Activated CD8-positive, alpha-beta T cell treated with anti-CD3 and anti-CD28 coated beads for 36 hours (primary cell): ENCODE measurements at regions not wholly inside any gene's neighbourhood (a gene's known extent, or its start where the extent isn't known, plus 50 kb on each side); places are given as distances from the start of the nearest gene placed in this dataset.

Source experiments
- ATAC-seq: fragments of 200-7000 bp; cut with Tn5 transposase; one replicate; pipeline ENCODE4 v1.10.0; 2021; ENCODE audit warnings: mild to moderate bottlenecking, moderate library complexity
- CTCF ChIA-PET: fragments of 350-600 bp; sonication (Branson Sonifier 250); formaldehyde crosslinking; loops from one replicate; lab custom pipeline; 2021; ENCODE audit warnings: antibody characterized with exemption; lab: Charles Lee
- POLR2A ChIA-PET: fragments of 350-600 bp; sonication (Branson Sonifier 250); formaldehyde crosslinking; loops from one replicate; lab custom pipeline; 2021; ENCODE audit warnings: antibody characterized with exemption; lab: Charles Lee
- DNase-seq: peaks from one replicate; pipeline ENCODE4 v3.0.0-alpha.2; 2020
- H3K27ac Mint-ChIP-seq: one replicate; pipeline ENCODE4 v1.8.0; 2021; ENCODE audit warnings: mild to moderate bottlenecking, mixed read lengths
- H3K27me3 Mint-ChIP-seq: one replicate; pipeline ENCODE4 v1.8.0; 2021; ENCODE audit warnings: mixed read lengths
- H3K36me3 Mint-ChIP-seq: one replicate; pipeline ENCODE4 v1.8.0; 2021; ENCODE audit warnings: low read depth, mixed read lengths
- H3K4me1 Mint-ChIP-seq: one replicate; pipeline ENCODE4 v1.8.0; 2021; ENCODE audit warnings: low read depth, mixed read lengths
- H3K4me3 Mint-ChIP-seq: one replicate; pipeline ENCODE4 v1.8.0; 2021; ENCODE audit warnings: mild to moderate bottlenecking, moderate library complexity, mixed read lengths
- H3K9me3 Mint-ChIP-seq: one replicate; pipeline ENCODE4 v1.8.0; 2021; ENCODE audit warnings: mixed read lengths
- CTCF ChIP-seq: fragments of 200-600 bp; IDR thresholded peaks from one replicate; pipeline ENCODE4 v1.8.0; 2022; ENCODE audit warnings: antibody characterized with exemption, mild to moderate bottlenecking
- intact Hi-C: fragments of 100-400 bp; cut with micrococcal nuclease; formaldehyde crosslinking; loops from one replicate; pipeline ENCODE4 v1.10.0; 2022

- ATAC-seq = no peak
- Mint-ChIP-seq H3K27ac (no peak overlapping the region), H3K27me3 (no peaks in the 10 kb centered on the region), H3K9me3 (peaks cover 8% of the 10 kb centered on the region), H3K4me1 (no peaks in the 10 kb centered on the region), H3K36me3 (no peaks in the 10 kb centered on the region), H3K4me3 (no peak overlapping the region)
- intact Hi-C loops = no loop called here
- CTCF ChIA-PET = no interaction called here
- TF ChIP-seq CTCF = no peak
- DNase-seq = no peak
- POLR2A ChIA-PET = no interaction called here
Observed at GRCh38 chr4:23560748-23561147, 329.1 kb downstream of the PPARGC1A start.

GRCh38 chr4:23558101-23558500 is 331.7 kb downstream of the PPARGC1A start:
- ChIA-PET CTCF (no interaction called here), POLR2A (no interaction called here)
- Mint-ChIP-seq H3K27me3 (no peaks in the 10 kb centered on the region), H3K4me1 (no peaks in the 10 kb centered on the region), H3K36me3 (no peaks in the 10 kb centered on the region), H3K27ac (no peak overlapping the region), H3K4me3 (no peak overlapping the region), H3K9me3 (peaks cover 12% of the 10 kb centered on the region)
- TF ChIP-seq CTCF = no peak
- no peak for DNase-seq
- intact Hi-C loops = no loop called here
- ATAC-seq = no peak

GRCh38 chr4:23547601-23548000 is 342.2 kb downstream of the PPARGC1A start:
- H3K4me1 Mint-ChIP-seq = no peaks in the 10 kb centered on the region
- no peak for TF ChIP-seq CTCF
- POLR2A ChIA-PET = no interaction called here
- no peak for ATAC-seq
- intact Hi-C loops = no loop called here
- no peaks in the 10 kb centered on the region for H3K27me3 Mint-ChIP-seq
- H3K36me3 Mint-ChIP-seq = no peaks in the 10 kb centered on the region
- DNase-seq = no peak
- CTCF ChIA-PET = no interaction called here
- no peak overlapping the region for H3K27ac Mint-ChIP-seq
- no peak overlapping the region for H3K4me3 Mint-ChIP-seq
- peaks cover 13% of the 10 kb centered on the region for H3K9me3 Mint-ChIP-seq

- POLR2A ChIA-PET = no interaction called here
Observed at GRCh38 chr4:23547096-23547495, 342.8 kb downstream of the PPARGC1A start.

GRCh38 chr4:23539969-23540569 is 349.8 kb downstream of the PPARGC1A start:
- no peak for DNase-seq
- Mint-ChIP-seq H3K27me3 (no peaks in the 10 kb centered on the region), H3K36me3 (no peaks in the 10 kb centered on the region), H3K4me3 (no peak overlapping the region), H3K9me3 (peaks cover 13% of the 10 kb centered on the region), H3K27ac (no peak overlapping the region), H3K4me1 (no peaks in the 10 kb centered on the region)
- ChIA-PET POLR2A (no interaction called here), CTCF (no interaction called here)
- no peak for TF ChIP-seq CTCF
- intact Hi-C loops = no loop called here
- ATAC-seq = no peak

More at GRCh38 chr4:23547096-23547495, 342.8 kb downstream of the PPARGC1A start:
- H3K27me3 Mint-ChIP-seq = no peaks in the 10 kb centered on the region
- DNase-seq (no peak), ATAC-seq (no peak)
- no peaks in the 10 kb centered on the region for H3K36me3 Mint-ChIP-seq
- intact Hi-C loops = no loop called here
- no peak overlapping the region for H3K27ac Mint-ChIP-seq
- no peaks in the 10 kb centered on the region for H3K4me1 Mint-ChIP-seq
- no peak overlapping the region for H3K4me3 Mint-ChIP-seq
- no peak for TF ChIP-seq CTCF
- CTCF ChIA-PET = no interaction called here
- peaks cover 13% of the 10 kb centered on the region for H3K9me3 Mint-ChIP-seq
